Stimulated activated CD8-positive, alpha-beta memory T cell treated with anti-CD3 and anti-CD28 coated beads, Interleukin-4, amount 100 ng/mL, for 48 hours (primary cell): ENCODE measurements at regions not wholly inside any gene's neighbourhood (a gene's known extent, or its start where the extent isn't known, plus 50 kb on each side); places are given as distances from the start of the nearest gene placed in this dataset.

Experiments used
- DNase-seq: peaks from one replicate; pipeline ENCODE4 v3.0.0-alpha.2; 2020

DNA sequence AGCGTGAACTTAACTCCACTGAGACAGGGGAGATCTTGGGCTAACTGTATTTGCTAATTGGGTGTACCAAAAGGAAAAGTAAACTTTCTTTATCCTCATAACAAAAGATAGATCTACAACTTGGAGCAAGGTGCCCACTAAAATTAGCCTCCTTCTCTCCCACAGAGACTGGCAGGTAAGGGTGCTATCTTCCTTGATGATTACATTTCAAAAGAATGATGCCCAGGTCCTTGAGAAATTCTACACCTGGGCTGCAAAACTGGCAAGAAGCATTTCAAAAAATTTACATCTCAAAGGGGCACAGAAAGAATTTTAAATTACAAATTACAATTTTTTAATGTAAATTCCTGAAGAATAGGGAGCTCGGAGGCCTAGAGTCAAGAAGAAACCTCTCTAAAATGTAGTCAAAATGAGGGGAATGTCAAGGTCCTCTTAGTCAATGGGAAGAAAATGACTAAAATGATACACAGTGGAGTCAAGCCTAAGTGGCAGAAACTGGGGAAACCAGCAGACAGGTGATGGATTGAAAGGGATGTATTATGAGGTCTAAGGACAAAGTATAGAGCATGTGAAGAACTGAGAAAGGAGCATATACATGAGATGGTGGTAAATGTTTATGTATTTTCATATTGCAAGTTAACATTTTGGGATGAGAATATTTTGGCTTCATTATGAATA is 348.3 kb upstream of the TUSC1 start:
- DNase-seq = no peak

DNA sequence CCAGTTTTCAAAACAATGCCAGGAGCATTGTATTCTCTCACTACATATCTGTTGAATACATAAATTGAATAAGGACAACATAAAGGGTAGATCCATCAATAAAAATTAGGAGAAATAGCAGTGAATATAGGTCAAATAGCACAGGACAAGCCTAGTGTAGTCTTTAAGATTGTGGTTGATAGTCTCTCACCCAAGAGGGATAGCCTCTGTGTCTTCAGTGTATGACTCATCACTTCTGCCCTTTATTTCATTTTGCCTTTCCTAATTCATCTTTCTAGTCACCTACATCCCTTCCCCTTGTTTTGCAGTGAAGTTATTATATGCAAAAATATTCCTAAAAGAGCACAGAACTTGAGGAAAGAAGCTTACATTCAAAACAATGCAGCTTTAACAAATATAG is 335.0 kb upstream of the TUSC1 start:
- DNase-seq = no peak

DNA sequence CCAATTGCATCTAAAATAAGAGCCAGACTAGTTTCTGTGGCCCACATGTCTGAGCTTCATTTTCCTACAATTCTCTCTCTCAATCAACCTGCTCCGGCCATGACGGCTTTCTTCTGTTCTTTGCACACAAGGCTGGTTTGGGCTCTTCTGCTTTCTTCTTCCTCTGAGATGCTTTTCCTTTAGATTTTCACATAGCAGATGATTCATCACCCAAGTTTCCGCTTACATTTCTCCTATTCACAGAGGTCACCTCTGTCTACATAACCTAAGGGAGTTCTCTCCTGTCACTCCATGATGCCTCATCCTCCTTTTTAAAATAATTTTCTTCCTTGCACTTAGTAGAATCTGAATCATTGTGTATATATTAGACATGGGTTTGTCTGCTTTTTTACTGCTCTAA is 334.6 kb upstream of the TUSC1 start:
- no peak for DNase-seq

DNA sequence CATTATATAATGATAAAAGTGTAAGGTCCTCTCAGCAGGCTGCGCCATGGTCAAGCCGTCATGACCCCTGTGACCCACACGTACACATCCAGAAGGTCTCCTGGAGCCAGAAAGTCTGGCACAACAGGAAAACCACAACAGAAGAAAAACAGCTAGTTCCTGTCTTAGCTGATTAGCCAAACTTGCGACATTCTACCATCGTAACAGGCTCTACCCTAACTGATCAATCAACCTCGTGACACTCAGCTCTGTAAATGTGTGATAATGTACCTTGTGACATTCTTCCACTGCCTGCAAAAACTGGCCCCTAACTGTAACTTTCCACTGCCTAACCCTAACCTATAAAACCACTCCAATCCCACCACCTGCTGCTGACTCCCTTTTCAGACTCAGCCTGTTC is 316.4 kb upstream of the TUSC1 start:
- DNase-seq = no peak

DNA sequence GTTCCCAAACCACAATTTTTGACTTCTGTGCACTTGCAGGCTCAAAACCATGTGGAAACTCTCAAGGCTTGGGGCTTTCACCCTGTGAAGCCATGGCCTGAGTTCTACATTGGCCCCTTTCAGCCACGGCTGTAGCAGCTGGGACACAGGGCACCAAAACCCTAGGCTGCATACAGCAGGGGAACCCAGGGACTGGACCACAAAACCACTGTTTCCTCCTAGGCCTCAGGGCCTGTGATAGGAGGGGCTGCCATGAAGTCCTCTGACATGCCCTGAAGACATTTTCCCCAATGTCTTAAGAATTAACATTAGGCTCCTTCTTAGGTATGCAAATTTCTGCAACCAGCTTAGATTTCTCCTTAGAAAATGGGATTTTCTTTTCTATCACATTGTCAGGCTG is 312.1 kb upstream of the TUSC1 start:
- no peak for DNase-seq

DNA sequence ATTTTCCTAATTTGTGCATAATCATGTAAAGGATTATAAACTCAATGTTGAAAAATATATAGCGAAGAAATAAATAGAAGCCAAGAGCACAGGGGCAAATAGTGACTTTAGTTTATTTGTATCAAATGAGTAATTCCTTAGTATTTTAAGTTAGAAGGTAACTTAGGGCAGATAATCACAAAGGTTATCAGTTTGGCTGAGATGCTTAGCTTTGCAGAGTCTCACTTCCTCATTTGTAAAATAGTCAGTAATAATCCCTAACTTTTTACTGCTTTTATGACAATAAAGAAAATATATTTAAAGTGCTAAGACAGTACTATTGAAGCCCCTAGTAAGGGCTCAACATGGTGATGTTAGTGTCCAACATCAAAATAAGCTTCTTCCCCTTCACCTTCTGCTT is 297.4 kb upstream of the TUSC1 start:
- no peak for DNase-seq

DNA sequence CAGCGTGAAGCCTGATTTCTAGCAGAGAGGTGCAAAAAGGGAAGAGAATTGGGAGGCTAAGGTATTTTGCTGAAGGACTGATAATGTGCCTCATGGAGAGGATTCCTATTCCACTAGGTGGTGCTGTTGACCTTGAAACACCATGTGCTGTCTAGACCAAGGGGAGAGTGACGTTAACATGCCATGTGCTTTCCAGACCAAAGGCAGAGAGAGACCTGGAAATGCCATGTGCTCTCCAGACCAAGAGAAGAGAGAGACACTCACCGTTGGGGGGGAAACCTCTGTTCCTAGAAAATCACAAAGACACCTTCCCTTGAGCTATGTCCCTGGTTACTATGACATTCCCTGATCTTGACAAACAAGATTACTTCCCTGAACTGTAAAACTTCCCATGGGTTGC is 286.0 kb upstream of the TUSC1 start:
- DNase-seq = peak; percentile 23

DNA sequence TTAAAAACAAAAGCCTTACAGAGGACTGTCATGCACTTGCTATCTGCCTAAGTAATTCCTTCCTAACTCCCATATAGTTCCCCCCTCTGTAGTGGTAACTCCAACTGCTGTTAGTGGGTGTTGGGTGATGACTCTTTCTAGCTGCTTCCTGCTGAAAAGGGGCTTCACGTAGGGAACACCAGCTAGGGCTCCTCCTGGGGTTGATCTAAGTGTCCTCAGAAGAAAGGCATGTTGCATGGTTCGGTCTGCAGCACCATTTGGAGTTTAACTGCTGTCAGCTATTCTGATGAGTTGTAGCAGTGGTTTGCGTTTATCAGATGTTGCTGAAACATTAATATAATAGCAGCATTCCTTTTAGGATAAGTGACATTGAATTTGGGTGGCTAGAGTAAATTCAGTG is 281.9 kb upstream of the TUSC1 start:
- DNase-seq = no peak

DNA sequence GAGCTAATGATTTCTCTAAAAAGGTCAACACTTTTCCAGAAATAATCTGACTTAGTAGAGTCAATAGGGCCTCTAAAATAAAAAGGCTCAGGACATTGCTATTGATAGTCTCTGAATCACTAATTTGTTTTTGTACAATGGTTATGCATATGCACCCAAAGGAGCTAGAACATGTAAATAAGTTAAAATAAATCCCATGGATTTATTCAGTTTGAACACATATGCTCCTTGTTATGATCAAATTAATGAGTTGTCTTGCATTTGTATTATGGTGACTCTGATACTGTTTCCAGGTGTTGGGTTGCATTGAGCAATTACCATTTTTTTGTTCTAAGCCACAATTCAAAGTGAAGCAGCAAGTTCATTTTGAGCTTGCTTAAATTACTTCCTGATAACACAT is 276.0 kb upstream of the TUSC1 start:
- no peak for DNase-seq

DNA sequence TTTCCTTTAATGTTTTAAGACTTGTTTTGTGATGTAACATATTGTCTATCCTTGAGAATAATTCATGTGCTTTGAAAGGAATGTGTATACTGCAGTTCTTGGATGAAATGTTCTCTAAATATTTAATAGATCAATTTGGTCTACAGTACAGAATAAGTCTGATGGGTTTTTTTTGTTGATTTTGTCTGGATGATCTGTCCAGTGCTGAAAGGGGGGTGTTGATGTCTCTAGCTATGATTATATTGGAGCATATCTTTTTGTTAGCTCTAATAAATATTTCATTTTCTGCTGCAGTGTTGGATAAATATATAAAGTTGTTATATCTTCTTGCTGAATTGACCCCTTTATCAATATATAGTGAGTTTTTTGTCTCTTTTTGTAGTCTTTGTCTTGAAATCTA is 269.9 kb upstream of the TUSC1 start:
- DNase-seq = no peak

DNA sequence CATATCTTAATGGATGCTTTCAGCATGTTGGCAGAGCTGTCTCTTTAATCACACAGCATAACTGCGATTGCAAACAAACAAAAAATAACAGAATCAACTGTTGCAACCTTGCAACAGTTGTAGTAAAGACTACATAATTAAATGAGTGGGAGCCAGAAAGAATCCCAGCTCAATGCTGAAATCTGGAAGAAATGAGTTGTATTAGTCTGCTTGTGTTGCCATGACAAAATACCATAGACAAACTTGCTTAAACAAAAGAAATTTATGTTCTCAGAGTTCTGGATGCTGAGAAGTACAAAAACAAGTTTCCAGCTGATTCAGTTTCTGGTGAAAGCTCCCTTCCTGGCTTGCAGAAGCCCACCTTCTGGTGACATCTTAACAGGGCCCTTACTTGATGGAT is 260.9 kb upstream of the TUSC1 start:
- no peak for DNase-seq

DNA sequence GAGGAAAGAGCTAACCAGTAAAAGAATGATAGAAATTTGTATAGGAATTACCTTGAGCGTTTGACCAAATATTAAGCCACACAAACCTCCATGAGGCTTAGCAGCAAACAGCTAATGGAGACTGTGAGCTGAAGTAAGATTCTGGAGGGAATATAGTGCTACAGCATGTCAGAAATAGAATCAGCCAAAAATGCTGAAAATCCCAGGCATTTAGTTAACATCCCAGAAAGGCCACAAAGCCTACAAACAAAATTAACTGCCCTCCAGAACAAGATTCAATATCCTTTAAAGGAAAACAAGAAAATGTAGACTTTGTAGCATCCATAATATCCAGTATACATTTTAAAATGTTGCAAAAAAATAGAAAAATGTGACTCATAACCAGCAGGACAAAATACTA is 257.8 kb upstream of the TUSC1 start:
- no peak for DNase-seq

DNA sequence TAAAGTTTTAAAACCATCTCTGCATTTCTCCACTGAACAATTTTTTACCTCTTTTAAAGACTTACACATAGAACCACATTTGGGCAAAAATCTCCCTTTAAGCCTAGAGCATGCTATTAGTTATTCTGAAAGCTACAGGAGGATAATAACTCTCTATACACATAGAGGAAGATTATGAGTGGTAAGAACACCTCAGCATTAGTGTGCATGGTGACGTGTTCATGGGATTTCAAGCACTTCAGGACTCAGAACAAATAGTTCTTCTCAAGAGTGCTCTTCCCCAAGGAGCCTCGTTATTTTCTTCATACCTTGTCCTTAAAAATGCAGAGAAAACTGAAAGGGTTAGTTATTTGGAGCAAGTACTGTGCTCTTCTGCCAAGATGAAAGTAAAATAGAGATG is 256.9 kb upstream of the TUSC1 start:
- DNase-seq = no peak

DNA sequence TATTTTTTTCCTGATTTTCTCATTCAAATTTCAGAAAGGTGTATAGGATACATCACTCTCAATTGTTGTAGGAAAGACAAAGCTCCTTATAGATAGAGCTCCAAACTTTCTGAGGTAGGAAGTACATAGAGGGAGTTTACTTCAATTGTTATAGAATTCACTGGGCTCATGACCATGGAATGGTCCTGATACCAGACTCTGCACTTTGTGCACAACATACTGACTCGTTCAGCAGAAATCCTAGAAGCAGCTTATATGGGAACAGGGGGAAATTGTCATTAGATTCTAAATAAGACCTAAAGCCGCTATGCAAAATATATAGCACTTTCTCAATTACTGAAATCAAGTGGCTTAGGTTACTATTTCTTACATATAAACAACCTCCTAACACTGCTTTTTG is 240.5 kb upstream of the TUSC1 start:
- no peak for DNase-seq

DNA sequence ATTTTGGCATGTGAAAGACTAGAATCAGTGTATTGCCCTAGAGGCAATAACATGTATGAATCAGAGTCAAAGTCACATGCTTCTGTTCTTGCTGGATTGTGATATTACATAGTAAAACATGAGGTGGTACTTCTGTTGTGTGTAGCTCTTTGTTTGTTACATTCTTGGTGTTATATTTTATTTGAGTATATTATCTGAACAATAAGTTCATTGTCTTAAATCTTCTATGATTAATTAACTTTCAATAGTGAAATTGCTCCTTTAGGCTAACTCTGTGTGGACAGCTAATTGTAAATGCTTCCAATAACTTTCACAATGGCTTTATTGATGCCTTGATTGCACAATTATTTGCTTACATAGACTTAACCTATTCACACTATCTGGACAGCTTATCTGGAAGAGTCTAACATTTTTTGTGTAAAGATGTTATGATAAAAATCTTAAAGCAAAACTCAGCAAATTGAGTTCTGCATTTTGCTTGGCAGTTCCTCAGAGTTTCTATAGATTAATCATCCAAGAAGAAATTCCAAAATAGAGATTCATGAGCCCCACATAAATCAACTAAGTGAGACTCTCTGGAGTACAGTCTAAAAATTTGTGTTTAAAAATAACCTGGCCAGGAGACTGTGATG is 239.6 kb upstream of the TUSC1 start:
- DNase-seq = no peak

DNA sequence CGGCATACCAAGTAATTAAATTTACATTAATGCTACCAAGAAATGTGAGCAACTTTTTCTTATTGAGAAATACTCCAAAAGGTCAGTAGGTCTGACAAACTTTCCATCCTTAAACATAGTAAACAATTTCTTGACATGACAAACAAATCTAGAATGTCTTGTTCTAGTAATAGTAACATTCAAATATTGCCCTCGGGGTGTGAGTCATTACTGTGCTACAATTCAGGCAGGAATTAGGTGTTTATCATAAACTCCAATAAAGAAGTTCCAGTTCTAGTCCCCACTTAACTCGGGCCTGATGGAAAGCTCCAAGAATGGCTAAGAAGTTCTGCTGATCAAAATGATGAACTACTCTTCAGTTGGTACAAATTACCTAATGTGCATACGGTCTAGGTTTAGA is 235.6 kb upstream of the TUSC1 start:
- DNase-seq = no peak

DNA sequence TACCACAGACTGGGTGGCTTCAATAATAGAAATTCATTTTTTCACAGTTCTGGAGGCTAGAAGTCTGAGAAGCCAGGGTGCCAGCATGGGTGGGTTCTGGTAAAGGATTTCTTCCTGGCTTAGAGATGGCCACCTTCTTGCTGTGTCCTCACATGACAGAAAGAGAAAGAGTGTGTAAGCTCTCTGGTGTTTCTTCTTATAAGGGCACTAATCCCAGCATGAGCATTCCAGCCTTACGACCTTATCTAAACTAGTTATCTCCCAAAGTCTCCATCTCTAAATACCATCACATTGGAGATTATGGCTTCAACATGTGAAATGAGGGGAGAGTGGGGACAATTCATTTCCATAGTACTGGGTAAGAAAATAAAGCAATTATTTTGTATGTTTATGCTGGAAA is 226.5 kb upstream of the TUSC1 start:
- DNase-seq = no peak

DNA sequence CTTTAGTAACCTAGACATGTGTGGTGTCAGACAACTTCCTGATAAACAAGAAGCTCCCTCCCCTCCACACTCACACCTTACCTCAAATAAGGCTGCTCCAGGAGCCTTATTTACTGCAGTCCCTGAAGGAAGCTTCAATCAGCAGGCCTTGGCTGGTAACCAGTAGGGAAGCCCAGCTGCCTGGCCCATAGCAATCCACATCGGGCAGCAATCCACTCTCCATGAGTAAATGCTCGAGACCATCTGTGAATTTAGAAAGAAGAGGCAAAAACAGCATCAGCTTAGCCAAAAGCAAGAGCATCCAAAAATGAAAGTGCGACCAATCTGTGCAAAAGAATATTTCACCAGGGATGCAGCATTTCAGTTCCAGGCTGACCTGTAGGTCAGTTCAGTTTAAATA is 213.3 kb upstream of the TUSC1 start:
- DNase-seq = no peak

DNA sequence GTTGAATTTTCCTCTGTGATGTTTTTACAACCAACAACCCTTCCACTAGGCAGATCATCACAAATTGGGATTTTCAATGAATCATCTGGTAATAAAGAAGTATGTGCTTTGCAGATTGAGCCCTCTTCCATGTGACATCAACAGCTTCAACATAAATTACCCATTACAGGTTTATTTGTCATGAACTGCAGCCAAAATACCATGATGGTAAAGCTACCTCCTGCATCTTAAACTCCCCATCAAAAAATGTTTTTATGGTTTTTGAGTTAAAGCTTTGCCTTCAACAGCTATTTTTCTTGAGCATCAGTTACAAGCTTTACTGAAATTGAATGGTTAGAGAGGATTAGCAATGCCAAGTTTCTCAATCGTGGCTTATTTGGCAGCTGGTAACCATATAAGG is 211.4 kb upstream of the TUSC1 start:
- DNase-seq = no peak

DNA sequence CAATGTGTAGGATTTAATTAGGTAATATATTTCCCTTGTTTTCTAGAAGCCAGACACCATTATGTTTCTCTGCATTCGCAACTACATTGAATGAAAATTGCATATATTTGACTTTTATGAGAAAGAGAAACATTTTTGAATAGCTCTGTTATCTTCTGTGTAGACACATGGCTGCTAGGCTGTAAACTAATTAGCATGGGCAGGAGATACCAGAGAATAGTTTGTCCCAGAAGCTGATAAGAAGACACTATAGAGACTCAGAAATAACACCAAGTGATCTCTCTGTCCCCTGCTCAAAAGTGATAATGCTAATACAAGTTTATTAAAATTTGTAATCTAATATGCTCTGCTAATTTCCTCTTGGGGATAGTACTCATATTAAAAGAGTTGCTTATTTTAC is 198.0 kb upstream of the TUSC1 start:
- no peak for DNase-seq

DNA sequence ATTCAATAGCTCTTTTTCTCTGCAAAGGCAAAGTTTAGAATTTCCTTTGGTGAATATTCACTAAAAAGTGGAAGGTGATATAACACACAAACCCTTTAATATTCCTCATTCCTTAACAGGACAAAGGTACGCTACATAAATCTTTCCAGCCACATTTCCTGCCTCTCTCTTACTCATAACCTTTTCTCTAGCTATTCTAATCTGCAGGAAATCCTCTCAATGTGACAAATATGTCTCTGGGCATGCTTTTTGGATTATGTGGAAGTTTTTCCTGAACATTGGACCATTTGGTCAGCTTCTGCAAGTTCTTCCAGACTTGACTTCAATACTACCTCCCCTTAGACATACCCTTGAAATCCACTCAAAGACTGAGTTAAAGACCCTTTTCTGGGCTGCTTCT is 186.3 kb upstream of the TUSC1 start:
- DNase-seq = no peak

DNA sequence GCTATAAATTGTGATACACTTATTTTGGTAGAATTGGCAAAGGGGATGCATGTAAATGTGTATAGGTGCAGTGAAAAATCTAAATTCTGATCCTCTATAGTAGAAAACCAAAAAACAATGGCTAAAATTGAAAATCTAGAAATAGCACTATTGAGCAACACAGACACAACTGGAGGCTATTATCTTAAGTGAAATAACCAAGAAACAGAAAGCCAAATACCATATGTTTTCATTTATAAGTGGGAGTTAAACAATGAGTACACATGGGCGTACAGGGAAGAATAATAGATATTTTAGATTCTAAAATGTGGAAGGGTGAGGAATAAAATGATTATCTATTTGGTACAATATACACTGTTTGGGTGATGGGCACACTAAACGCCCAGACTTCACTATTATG is 183.2 kb upstream of the TUSC1 start:
- DNase-seq = no peak

DNA sequence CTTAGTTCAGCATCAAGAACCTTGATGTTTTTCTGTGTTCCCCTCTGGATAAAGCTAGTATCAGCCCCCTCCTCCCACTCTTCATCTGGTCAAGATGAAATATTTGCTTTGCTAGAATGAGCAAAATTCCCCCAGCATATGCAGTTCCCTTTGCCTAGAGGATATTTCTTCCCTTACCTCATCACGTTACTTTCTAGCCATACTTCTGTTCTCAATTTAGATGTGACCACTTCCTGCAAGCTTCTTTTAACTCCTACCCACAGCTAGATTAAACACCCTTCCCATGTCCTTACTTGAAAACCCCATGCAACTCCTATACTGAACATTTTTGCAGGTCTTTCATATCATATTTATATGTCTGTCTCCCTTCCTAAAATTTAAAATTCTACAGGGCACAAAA is 178.9 kb upstream of the TUSC1 start:
- DNase-seq = no peak

DNA sequence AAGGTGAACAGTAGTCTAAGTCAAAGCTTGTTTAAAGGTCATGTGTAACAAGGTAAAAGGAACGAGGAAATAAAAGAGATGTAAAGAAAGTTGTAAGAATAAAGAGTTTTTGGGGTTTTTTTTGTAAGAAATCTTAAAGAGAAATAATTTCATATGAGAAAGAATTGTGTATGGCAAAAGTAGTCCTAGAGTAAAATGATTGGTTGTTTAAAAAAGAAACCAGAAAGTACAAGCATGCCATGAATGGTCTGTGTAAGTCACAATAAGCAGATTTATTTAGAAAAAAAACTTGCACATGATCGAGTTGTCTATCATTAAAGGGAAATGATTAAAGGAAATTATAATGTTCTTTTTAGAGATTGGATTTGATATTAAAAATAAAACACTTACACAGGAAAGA is 172.6 kb upstream of the TUSC1 start:
- DNase-seq = no peak

DNA sequence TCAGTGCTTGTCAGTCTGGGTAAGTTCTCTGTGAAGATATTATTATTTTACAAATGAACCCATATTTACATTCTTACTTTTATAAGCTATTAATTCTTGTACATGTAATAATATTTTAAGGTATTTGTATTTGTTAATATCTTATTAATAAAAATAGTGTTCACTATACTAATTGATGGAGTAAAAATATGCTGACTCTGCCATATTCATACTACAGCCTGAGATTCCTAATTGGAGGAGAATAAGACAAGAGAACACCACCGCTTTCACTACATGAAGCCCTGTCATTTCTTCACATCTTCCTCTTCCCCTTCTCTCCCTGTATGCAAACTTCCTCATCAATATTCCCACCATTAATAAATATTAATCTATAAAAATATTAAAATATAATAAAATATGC is 167.6 kb upstream of the TUSC1 start:
- DNase-seq = no peak
